KG1 (cell line): ENCODE measurements at regions not wholly inside any gene's neighbourhood (a gene's known extent, or its start where the extent isn't known, plus 50 kb on each side); places are given as distances from the start of the nearest gene placed in this dataset.
A peak's percentile ranks its signal among the peaks of the same experiment; 100 is the strongest.
"Not testable (repeated sequence)": the region's sequence is repeated elsewhere in the genome, so short reads cannot be mapped to it uniquely, and the experiment has no call there.

Experiments used
- DNase-seq: peaks from one replicate; lab custom pipeline; 2025; lab: John Stamatoyannopoulos, UW

DNA sequence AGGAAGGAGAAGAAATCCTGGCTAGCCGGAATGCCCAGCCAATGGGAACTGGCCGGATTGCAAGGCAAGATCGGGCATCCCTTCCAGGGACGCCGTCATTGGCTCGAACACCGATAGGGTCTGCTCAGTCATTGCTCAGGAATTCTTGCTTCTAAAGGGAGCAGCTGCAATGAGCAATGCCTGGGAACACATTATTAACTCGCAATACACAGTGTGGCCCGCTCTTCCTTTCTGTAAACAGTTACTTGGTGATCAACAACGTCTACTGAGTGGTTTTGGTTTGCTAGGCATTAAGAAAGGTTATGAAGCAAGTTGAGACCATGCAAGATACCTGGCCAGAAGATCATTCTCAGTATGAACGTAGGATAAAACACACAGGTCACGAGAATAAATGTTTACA, 165.4 kb upstream of the CITED2 start:
- no peak for DNase-seq

DNA sequence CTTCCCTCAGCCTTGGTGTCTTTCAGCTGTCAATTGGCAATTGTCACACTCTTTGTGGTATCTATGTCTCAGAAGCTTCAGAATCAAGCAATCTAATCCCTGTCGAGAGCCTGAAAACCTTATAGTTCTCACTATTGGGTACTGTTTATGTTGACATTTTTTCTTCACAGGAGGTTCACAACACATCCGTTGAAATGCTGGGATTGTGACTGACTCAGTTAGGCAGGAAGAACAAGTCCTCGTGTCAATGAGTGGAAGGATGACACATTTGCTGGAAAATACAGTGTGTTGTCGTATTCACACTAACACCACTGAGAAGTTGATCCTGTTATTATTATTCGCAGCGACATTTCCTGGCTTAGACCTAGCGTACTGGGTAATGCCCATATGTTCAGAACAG, 163.9 kb upstream of the CITED2 start:
- no peak for DNase-seq

DNA sequence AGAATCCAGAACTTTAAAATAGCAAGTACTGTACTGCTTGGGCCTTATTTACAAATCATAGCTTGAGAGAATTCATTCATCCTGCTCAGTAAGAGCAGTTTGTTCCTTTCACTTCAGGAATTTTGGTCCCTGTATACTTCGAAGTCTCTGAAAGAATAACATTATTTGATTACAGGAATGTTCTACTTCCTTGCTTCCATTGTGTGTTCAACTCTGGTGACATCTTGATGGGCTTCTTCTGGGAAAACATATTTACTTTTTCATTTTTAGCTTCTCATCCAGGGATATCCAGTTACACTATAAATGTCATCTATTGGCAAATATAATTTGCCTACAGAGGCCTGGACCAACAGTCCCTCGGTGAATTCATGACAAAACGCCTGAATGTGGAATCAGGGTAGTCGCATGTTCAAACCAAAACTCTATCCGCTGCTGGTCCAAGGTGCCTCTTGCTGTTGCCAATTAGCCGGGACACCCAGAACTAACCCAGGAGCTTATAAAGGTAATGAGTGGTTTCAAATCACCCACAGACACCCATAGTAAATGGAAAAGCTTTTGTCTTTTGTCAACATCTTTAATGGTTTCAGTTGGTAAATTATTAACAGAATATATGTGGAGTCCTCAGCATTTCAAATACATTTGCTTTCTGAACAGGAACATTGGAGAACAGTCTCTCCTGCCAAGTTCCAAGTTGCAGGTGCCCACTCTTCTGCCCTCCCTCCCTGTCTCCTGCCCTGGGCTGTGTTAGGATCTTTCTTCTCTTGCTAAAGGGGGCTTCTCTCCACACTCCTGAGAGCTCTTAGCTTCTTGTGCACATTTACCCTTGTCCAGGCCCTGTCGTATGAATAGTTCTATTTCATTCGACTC, 162.5 kb upstream of the CITED2 start:
- DNase-seq, result no peak

DNA sequence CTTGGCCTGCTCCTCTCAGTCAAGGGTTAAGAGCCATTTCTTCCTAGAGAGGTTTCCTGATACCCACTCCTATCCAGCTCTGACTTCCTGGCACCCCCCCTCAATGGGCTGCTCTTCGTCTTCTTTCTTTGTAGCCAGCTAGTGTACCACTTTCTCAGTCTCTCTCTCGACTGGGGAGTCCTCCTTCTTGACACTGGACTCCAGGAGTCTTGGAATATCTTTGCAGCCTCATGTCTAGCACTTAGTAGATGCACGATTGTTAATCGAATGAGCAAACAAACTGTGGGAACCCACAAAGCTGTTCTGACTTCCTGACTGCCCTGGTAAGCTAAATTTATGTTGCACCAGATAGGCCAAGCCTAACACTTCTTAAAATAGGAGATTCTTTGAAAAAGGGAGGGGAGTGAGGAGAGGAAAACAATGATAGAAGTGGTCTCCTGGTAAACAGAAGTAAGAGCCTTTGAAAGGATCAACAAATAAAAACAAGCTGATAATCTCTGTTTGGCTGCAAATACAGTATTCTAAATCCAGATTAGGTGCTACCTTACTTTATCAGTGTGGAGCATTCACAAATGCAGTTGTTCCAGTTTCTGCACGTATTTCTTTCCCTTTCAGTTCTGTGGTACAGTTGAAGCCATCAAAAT, 160.1 kb upstream of the CITED2 start:
- no peak for DNase-seq

DNA sequence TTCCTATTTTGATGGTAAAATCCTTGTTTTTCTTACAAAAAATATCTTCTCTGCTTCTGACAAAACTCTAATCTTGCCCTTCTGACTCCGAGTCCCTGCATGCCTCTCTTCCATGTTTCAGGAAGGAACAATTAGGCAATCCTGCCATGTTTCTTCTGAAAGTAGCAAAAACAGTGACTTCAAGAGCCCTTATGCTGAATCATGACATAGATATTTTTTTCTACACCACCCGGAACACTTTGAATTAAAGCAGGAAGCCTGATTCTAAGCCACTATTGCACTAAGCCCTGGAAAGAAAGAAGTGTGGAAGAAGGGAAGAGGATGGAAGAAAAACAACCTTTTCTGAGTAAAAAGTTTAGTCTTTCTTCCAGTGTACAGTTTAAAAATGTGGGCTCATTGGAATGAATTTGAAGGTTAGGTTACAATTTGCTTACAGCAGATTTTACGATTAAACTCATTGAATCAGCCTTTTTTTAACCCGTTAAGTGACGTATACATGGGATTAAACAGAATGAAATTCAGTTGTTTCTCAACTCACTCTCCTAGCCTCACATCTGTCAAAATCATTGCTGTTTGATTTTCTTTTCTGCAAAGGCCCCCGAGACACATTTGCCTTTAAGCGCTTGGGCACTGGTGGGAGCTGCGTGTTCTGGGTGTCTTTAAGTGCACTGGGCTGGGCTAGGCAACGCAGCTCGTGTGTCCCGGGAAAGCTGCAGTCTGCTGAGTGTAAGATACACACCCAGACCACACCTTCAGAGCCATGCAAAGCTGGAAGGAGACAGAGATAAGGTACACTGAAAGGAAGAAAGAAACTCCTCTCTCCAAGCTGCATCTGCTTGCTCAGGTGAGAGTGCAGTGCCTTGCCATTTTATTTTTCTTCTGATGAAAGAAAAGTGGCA, 159.4 kb upstream of the CITED2 start:
- DNase-seq, result peak; percentile 29

DNA sequence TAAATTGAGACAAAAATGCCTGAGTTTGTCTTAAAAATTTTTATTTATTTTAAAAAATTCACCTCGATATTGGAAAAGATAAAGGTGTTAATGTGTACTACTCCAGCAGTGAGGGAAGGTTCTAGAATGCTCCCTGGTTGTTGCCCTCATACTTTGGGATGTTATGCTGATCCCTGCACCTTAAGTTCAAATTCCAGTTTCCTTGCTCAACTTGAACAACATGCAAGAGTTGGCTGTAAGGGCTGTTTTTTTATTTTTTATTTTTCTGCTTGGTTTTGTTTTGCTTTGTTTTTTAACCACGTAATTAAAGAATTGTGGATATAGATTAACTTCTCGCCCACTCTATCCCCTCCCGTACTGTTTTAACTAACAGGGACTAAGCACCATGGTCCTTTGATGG, 158.7 kb upstream of the CITED2 start:
- DNase-seq, result no peak

DNA sequence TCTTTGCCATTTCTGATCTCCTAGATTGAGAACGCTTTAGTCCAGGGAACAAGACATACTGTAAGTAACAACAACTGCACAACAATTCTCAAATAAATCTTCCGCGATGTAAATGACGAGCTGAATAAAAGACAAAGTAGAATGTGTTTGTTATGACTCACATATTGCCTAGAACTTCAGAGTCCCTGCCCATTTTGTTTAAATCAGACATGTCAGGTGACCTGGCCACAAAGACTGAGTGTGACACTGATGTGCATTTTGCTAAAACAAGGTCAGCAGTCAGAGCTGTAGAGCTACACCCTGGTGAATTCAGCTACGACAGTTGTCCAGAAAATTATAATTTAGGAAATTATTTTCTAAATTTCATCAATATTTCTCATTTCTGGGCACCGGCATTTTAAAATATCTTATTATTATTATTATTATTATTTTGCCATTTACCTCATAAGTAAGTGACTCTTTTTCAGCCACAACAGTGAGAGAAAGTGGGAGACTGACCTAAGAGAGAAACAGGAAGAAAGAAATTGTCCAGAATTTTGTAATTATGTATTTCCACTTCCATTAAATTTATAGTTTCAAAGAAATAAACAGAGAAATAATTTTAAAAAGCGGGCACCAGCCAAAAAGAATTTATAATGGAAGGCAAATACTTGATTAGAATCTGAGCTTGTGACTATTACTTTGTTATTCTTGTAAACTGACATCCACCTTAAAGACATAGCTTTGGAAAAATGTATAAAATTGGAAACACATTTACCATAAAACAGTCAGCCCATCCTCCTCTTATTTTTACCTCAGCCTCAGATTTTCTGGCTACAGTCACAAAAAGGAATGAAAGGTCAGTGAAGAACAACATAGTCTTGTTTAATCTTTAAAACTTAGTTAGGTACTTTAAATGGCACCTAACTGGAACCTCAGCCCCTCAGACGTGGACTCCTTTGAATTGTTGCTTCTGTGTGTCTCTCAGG, 157.0 kb upstream of the CITED2 start:
- DNase-seq, result no peak

DNA sequence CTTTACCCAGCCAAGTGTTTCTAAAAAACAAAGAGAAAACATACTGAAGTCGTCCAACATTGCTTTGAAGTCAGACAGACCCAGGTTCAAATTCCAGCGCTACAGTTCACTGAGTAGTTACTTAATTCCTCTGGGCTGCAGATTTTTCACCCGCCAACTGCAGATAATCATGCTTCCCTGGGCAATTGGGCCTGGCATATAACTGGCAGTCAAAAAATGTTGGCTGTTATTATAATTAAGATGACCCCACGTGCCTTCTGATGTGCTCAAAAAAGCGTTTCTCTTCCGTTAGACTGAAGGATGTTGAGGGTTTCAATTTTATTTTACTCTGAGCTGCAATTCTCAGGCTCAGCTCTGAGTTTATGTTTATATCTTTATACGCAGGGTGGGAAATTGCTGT, 156.1 kb upstream of the CITED2 start:
- no peak for DNase-seq

DNA sequence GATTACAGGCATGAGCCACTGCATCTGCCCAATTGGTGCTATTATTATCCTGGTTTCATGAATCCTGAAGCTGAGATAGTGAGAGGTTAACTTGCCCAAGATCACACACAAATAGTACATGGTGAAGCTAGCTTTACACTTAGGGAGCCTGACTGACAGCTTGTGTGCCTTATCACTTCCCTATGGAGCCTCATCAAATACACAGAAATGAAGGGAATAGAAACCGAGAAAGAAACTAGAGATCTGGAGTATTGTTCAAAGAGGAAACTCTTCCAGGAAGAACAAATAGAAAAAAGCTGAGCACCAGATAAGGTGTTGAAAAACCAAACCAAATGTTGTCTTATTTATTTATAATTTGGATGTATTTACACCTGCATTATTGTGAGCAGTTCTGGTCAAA, 155.0 kb upstream of the CITED2 start:
- no peak for DNase-seq

DNA sequence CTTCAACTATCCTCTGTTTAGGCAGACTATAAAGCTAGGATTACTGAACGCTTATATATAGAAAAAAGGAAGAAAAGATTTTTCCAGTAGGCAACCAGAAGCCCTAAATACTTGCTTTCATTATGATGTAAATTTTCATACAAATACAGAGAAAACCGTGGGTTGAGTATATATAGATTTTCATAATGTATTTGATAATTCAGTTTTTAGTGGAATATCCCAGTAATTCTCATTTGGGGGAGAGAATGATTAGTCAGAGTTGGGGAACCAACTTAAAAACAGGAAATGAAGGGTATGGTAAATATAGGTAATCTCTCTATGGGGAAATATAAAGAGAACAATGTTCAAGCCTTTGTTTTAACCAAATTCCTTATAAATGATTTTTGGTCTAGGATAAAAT, 154.0 kb upstream of the CITED2 start:
- DNase-seq, result no peak

DNA sequence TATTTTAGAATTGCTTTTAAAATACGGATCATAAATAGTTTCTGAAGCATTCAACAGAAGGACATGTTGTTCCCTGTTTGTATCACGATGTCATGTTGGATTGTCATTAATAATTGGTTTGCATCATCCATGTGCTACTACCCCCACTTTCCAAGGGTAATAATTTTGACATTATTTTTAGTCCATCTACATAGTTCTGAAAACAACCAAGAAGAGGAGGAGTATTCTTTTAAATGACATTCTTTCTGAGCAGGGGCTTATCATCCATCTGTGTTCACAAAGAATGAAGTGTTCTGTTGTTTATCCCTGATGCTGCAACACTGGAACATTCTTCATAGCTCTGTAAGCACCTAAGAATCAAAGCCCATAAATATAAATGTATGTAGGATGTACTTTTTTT, 151.0 kb upstream of the CITED2 start:
- no peak for DNase-seq

DNA sequence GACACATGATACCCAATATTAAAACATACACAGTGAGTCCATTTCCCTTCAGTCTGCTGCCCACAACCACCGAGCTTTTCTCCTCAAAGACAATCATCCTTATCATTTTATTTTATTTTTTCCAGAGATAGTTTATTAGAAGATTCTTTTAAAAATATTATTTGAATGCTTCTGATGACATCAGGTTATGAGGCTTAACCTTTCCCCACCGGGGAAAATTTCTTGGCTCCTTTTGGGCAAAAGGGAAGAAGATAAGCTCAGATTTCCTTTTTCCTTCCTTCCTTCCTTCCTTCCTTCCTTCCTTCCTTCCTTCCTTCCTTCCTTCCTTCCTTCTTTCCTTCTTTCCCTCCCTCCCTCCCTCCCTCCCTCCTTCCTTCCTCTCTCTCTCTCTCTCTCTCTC, 149.5 kb upstream of the CITED2 start:
- DNase-seq, result no peak

DNA sequence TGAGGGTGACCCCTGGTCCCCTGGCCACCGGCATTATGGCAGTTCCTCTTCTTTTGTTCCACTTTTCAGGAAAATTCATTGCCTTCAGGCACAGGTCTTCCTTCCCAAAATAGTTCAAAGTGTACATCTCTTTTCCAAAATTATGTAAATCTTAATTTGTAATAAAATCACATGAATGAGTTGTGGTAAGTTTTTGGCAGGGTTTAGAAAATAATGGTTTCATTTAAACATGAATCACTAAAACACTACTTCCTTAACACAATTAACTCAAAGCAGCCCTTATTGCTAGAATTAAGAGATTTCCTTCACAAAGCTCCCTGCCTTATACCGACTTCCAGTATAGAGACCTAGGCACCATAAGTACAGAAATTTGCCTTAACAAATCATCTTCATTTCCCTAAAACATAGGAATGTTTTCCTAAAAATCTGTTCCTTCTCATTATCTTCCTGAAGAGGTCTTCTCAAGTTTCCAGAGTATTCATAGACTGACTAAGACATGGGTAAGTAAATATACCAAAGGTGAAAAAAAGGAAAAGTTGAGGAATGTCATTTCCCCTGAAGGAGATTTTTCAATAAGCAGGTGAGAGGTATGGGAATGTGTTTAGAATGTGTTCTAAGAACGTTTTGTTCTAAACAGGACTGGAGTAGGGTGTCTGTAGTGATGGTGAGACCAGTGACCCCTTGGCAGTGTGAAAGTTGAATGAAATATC, 148.2 kb upstream of the CITED2 start:
- DNase-seq, result no peak

DNA sequence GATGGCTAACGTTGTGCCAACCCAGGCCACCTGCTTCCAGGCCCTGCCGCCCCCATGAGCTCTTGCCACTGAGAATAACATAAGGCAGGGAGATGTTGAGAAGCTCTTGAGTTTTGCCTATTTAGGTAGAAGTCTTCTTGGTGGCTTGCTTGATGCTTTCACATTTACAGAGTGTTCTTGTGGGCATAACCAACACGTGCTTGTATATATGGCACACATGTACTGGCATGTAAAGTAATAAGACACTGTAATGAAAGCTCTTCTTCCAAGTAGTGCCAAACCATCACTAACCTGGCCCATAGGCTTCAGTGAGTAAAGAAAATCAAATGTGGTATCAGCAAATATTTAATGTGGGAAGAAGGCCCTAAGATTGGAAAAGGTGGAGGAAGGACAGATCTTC, 146.9 kb upstream of the CITED2 start:
- DNase-seq, result no peak

DNA sequence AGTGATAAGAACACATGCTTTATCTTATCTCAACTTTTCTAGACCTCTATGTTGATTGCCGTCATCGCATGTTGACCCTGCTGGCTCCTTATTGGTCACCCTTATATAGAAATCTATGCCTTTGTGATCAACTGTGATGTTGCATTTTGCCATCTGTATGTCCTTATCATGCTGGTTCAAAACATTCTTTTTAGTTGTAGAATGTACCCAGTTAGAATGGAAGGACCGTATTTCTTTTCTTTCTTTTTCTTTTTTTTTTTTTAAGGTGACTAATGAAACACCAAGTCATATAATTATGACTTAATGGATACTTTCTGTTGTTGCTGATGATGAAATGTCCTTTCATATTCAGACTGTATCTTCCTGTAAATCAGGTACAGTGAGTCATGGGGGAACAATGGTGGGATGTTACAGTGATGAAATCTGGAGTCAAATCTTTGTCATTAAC, 145.9 kb upstream of the CITED2 start:
- DNase-seq, result no peak

DNA sequence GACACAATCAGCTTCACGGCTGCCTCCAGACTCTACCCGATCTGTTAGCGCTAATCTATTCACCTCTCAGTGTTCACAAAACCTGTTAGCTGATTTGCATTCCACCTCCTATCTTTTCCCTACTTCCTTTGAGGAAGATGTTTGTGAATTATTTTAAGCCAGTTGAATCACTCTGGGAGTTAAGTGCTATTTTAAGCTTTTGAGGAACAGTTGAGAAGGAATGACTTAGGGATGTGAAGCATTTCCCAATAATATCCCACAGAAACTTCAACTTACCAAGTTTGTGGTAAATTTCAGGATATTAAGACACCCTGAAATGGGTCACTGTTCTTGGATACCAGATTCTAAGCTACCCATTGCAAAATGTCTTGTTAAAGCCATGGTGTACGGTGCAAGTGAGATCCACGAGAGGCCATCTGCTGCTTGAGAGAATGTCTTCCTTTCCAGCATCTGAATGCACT, 145.2 kb upstream of the CITED2 start:
- no peak for DNase-seq

DNA sequence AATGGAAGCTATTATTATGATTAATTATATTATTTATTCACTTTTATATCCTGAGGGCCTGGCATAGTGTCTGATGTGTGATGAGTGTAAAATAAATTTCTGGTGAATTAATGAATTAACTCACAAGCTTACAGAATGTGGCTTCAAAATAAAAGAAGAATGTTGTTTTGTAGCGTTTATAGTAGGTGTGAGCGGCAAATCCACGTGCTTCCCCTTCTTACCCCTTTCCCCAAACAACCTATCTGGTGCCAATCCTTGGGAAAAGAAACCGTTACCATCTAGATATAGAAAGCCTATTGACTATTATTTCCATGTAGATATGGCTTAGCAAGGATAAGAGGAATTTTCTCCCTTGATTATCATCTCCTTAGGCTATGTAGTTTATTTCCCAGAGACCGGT, 144.6 kb upstream of the CITED2 start:
- no peak for DNase-seq

DNA sequence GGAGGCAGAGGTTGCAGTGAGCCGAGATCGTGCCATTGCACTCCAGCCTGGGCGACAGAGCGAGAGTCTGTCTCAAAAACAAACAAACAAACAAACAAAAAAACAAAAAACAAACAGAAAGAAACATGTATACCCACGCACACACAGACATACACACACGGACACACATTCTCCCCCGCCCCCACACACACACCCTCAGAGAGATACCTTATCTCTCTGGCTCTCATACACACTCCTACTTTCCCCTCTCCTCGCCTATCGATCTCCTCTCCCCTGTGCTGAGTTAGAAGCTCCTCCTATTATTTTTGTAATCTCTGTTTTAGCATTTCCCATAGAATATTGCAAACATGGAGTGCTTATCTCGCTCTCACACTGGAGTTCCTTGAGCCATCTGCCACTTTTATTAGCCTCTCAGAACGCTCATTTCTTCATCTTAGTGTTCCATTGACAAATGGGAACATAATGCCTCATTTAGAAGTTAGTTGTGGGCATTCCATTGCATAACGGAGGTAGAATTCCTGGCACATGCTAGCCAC, 144.2 kb upstream of the CITED2 start:
- DNase-seq, result no peak

DNA sequence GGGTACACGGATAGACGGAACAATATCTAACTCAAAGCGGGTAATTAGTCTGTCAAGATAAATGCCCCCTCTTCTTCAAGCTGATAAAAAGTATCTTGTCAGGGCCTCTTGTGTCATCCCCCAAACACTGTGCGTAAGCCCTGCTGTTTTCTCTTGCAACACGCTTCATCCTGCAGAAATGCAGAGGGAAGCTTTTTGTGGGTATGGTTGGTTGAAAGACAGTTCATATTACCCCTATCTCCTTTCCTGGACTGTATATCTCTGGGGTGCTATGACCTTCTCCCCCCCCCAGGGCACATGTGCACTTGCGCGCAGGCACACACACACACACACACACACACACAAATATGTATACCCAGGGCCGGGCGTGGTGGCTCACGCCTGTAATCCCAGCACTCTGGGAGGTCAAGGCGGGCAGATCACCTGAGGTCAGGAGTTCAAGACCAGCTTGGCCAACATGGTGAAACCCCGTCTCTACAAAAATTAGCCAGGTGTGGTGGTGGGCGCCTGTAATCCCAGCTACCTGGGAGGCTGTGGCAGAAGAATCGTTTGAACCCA, 143.6 kb upstream of the CITED2 start:
- DNase-seq, result not testable (repeated sequence)

DNA sequence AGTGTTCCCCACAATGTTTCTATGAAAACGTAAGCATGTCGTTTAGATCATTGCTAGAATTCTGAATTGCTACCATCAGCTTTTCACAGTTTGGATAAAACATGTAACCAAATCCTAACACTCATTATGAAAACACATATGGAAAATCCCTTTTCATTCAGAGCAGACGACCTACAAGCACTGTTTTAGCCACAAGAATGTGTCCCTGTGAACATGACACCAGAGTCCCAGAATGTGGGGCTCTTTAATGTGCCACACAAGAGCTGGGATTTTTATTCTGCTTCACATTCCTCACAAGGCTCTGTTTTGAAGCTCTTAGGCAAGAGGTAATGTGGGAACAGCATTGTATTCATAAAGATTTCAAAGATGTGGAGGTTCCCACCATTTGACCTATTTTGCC, 141.1 kb upstream of the CITED2 start:
- DNase-seq, result no peak
